OCI-LY3 (cell line): ENCODE measurements at regions not wholly inside any gene's neighbourhood (a gene's known extent, or its start where the extent isn't known, plus 50 kb on each side); places are given as distances from the start of the nearest gene placed in this dataset.

Experiments used
- CTCF ChIP-seq: fragments of 200-600, 300-600 bp; sonication (generic); IDR thresholded peaks from 2 replicates; pipeline ENCODE4 v1.5.1; 2014; ENCODE audit warnings: antibody characterized with exemption, low read length, low read depth
- EZH2phosphoT487 ChIP-seq: fragments of 200-600 bp; shearing (Covaris generic); IDR thresholded peaks from 2 replicates; pipeline ENCODE4 v1.6.1; 2018; ENCODE audit warnings: antibody characterized with exemption, mixed run types, low read depth

DNA sequence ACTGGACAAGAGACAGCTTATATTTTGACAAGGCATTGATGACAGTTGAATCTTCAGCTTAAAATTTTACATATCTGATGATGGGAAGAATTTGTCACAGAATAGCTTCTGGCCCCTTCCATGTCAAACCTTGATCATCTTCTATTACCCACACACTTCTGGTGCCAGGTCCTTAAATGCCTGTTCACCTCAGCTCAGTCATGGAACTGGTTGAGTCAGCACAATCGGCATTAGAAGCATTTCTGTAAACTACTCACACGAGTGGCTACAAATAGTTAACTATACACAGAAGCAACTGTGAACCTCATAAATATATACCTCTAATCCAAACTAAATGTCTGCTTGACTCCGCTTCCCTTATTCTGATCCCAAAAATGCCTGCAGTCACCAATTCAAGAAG, 161.2 kb downstream of the FOXO1 start:
- no peak for TF ChIP-seq CTCF
- no peak for TF ChIP-seq EZH2phosphoT487
